ENCODE measurements at regions not wholly inside any gene's neighbourhood (a gene's known extent, or its start where the extent isn't known, plus 50 kb on each side); places are given as distances from the start of the nearest gene placed in this dataset.

GRCh38 chr11:33520112-33520511 lies 180.5 kb downstream of the C11orf91 start:
- H3K27ac ChIP-seq (ENCODE audit: low read depth in 1 of 2, low read length in 2 of 2): no peak overlapping the region
- peaks cover 4 to 7% (median 5%) of the 10 kb centered on the region in 3 donors for H3K27me3 Mint-ChIP-seq (ENCODE audit: low read depth in 3 of 3)
- no peak overlapping the region for H2AFZ ChIP-seq (ENCODE audit: insufficient read depth, low read depth, low read length, poor library complexity, severe bottlenecking)
- no peak overlapping the region for H3K4me2 ChIP-seq (replicated peaks; ENCODE audit: extremely low read depth, low read length, poor library complexity, severe bottlenecking)
- no peak overlapping the region for H3K9ac ChIP-seq (ENCODE audit: insufficient read depth, low read length, poor library complexity, severe bottlenecking)
- no peak overlapping the region for H3K27ac Mint-ChIP-seq
- H3K4me3 Mint-ChIP-seq: no peak overlapping the region
- intact Hi-C loops (cut with micrococcal nuclease): no loop called here
- no peaks in the 10 kb centered on the region for H3K4me1 Mint-ChIP-seq
- no peak overlapping the region for H3K4me3 ChIP-seq (replicated peaks in 1 of 3; ENCODE audit: low read depth in 2 of 3, low read length in 3 of 3)
- peaks cover 0 to 3% (median 0%) of the 10 kb centered on the region in 7 donors for H3K9me3 Mint-ChIP-seq
- H3K36me3 Mint-ChIP-seq: no peaks in the 10 kb centered on the region
- peaks cover 0 to 4% of the 10 kb centered on the region in 2 donors for H3K27me3 ChIP-seq (ENCODE audit: control insufficient read depth in 2 of 2, insufficient read depth in 2 of 2, low read length in 2 of 2)
- no peaks in the 10 kb centered on the region for H4K20me1 ChIP-seq (ENCODE audit: insufficient read depth, low read length)
- no peak for DNase-seq
- H3K36me3 ChIP-seq (replicated peaks in 1 of 2; ENCODE audit: control insufficient read depth in 1 of 2, insufficient read depth in 2 of 2, low read length in 2 of 2): no peaks in the 10 kb centered on the region
- no CpG with 5 or more reads among the region's 1 CpG for WGBS (ENCODE audit: insufficient coverage)
- no peak for TF ChIP-seq CTCF (IDR thresholded peaks at IDR 0.05)
- H3K9me3 ChIP-seq (replicated peaks in 1 of 2; ENCODE audit: control insufficient read depth in 1 of 2, insufficient read depth in 1 of 2, low read length in 2 of 2): no peaks in the 10 kb centered on the region
- H3K4me1 ChIP-seq (ENCODE audit: control insufficient read depth in 1 of 2, insufficient read depth in 2 of 2, low read length in 2 of 2): no peaks in the 10 kb centered on the region
- H3K79me2 ChIP-seq (ENCODE audit: insufficient read depth, low read length): no peaks in the 10 kb centered on the region

- H3K79me2 ChIP-seq (ENCODE audit: insufficient read depth, low read length): no peaks in the 10 kb centered on the region
- no peak overlapping the region for H3K4me2 ChIP-seq (replicated peaks; ENCODE audit: extremely low read depth, low read length, poor library complexity, severe bottlenecking)
- DNase-seq: no peak
- H4K20me1 ChIP-seq (ENCODE audit: insufficient read depth, low read length): no peaks in the 10 kb centered on the region
- no peak overlapping the region for H3K4me3 Mint-ChIP-seq
- H3K4me3 ChIP-seq (replicated peaks in 1 of 3; ENCODE audit: low read depth in 2 of 3, low read length in 3 of 3): no peak overlapping the region
- H3K27me3 ChIP-seq (ENCODE audit: control insufficient read depth in 2 of 2, insufficient read depth in 2 of 2, low read length in 2 of 2): peaks cover 0 to 4% of the 10 kb centered on the region in 2 donors
- intact Hi-C loops (cut with micrococcal nuclease): no loop called here
- H2AFZ ChIP-seq (ENCODE audit: insufficient read depth, low read depth, low read length, poor library complexity, severe bottlenecking): no peak overlapping the region
- no peaks in the 10 kb centered on the region for H3K9me3 ChIP-seq (replicated peaks in 1 of 2; ENCODE audit: control insufficient read depth in 1 of 2, insufficient read depth in 1 of 2, low read length in 2 of 2)
- no peaks in the 10 kb centered on the region for H3K4me1 ChIP-seq (ENCODE audit: control insufficient read depth in 1 of 2, insufficient read depth in 2 of 2, low read length in 2 of 2)
- no peak overlapping the region for H3K9ac ChIP-seq (ENCODE audit: insufficient read depth, low read length, poor library complexity, severe bottlenecking)
- H3K27ac Mint-ChIP-seq: no peak overlapping the region
- no peaks in the 10 kb centered on the region for H3K36me3 Mint-ChIP-seq
- H3K9me3 Mint-ChIP-seq: peaks cover 0 to 4% (median 0%) of the 10 kb centered on the region in 7 donors
- 50% methylated on average over 3 of the region's 5 CpGs for WGBS (ENCODE audit: insufficient coverage)
- H3K4me1 Mint-ChIP-seq: no peaks in the 10 kb centered on the region
- peaks cover 3 to 9% (median 9%) of the 10 kb centered on the region in 3 donors for H3K27me3 Mint-ChIP-seq (ENCODE audit: low read depth in 3 of 3)
- no peak overlapping the region for H3K27ac ChIP-seq (ENCODE audit: low read depth in 1 of 2, low read length in 2 of 2)
- TF ChIP-seq CTCF (IDR thresholded peaks at IDR 0.05): no peak
- no peaks in the 10 kb centered on the region for H3K36me3 ChIP-seq (replicated peaks in 1 of 2; ENCODE audit: control insufficient read depth in 1 of 2, insufficient read depth in 2 of 2, low read length in 2 of 2)
Observed at GRCh38 chr11:33515347-33515746, 185.3 kb downstream of the C11orf91 start.
